T-helper 1 cell treated with Interleukin-12 subunit alpha and Interleukin-12 subunit beta and Interleukin-4 antibody, amounts not matched to agents 30 ng/mL and 1 ng/mL, for 36 hours (primary cell): ENCODE measurements at regions not wholly inside any gene's neighbourhood (a gene's known extent, or its start where the extent isn't known, plus 50 kb on each side); places are given as distances from the start of the nearest gene placed in this dataset.

Experiments used
- intact Hi-C: fragments of 100-400 bp; cut with micrococcal nuclease; formaldehyde crosslinking; loops from one replicate; pipeline ENCODE4 v1.15.1; 2024

- intact Hi-C loops: no loop called here
Observed at GRCh38 chr13:108360139-108360538, 90.6 kb downstream of the TNFSF13B start.

DNA sequence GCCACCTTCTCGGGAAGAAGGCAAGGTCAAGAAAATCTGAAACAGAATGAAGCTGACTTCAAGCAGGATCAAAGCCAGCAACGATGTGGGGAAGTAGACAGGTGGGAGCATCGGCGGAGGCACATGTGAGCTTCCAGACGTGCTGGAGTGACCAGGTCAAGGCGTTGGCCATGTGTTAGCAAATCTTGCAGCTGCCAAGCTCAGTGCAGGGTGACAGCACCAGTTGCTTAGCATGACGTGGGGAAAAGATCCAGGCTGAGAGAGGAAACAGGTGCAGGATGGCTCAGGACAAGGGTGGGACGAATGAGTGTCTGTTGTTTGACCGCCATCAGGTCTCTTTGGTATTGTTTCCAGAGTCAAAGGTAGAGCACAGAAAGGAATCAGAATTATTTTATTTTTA lies 92.3 kb downstream of the TNFSF13B start:
- intact Hi-C loops: no loop called here

DNA sequence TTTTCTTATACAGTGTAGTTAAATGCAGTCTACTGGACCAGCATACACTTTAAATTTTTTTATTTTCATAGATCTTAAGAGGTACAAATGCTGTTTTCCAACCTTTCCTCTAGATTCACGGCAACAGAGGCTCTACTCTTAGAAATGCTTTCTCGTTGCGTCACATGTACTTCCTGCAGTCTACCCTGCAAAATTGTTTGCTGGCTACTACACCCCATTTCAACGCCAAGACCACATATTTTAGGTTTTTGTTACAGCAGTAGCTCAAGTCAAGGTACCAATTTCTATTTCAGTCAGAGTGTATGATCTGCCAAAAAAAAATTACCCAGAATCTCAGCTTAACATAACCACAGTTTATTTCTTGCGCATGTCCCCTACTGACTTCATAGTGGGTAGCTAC lies 94.1 kb downstream of the TNFSF13B start:
- intact Hi-C loops: no loop called here

DNA sequence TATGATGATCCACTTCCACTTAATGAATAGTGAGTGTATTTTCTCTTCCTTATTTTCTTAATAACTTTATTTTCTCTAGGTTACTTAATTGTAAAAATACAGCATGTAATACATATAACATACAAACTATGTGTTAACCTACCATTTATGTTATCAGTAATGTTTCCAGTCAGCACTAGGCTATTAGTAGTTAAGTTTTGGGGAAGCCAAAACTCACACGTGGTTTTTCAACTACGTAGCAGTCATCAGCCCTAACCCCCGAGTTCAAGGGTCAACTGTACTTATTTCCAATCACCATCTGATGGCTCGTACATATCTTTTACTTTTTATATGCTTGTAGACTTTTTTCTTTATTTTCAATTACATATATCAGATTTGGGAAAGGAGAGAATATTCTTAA lies 95.7 kb downstream of the TNFSF13B start:
- intact Hi-C loops: no loop called here

DNA sequence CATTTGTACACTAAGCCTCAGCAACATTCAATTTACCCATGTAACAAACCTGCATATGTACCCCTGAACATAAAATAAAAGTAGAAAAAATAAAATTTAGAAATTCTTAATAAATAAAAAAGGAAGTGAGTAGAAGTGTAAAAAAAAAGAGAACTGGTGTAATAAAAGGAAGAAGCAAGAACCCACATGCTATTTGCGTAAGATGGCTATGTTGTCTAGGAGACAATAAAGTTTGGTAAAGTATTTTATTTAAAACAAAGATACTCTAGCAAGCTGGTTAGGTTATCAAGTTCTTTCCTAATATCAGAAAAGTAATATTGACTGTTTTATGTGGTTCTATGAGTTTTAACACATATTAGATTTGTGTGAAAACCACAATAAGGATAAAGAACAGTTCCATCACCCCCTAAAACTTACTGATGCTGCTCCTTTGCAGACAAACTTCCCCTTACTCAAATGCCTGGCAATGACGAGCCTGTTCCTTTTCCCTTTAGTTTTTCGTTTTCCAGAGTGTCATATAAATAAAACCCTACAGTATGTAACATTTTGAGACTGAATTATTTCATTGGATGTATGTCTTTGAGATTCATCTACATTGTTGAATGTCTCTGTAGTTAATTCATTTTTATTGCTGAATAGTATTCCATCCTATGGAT lies 98.9 kb downstream of the TNFSF13B start:
- intact Hi-C loops: no loop called here

DNA sequence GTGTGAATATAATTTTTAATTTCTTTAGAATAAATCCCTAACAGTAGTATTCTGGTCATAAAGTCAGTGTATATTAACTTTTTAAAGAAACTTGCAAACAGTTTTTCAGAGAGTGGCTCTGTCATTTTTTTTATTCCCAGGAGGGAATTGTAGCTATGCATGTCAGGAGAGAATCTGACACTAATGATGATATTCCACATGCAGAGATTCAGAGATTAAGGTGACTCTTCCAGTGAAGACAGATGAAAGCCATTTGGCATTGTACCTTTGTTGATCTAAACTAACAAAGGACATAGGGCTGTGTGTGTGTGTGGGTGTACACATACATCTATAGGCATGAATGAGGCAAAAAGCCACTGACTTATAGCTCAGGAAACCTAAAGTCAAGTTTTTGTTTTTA lies 99.9 kb downstream of the TNFSF13B start:
- intact Hi-C loops: no loop called here

GRCh38 chr13:108375034-108375433 lies 105.5 kb downstream of the TNFSF13B start:
- intact Hi-C loops: no loop called here

GRCh38 chr13:108375772-108376171 lies 106.3 kb downstream of the TNFSF13B start:
- intact Hi-C loops: no loop called here

DNA sequence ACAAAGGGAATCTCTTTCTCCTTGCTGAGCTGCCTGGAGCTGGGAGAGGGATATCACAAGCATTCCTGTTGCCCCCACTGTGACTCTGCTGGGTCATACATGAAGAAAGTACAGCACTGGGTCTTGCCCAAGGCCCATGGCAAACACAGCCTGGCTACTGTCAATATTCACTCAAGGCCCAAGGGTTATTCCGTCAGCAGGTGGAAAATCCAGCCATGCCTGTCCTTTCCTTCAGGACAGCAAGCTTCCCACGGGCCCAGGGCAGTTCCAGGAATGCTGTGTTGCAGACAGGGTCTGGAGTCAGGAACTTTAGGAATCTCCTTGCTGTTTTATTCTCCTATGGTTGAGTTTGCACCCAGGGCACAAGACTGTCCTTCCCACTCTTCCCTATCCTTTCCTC lies 106.8 kb downstream of the TNFSF13B start:
- intact Hi-C loops: no loop called here

DNA sequence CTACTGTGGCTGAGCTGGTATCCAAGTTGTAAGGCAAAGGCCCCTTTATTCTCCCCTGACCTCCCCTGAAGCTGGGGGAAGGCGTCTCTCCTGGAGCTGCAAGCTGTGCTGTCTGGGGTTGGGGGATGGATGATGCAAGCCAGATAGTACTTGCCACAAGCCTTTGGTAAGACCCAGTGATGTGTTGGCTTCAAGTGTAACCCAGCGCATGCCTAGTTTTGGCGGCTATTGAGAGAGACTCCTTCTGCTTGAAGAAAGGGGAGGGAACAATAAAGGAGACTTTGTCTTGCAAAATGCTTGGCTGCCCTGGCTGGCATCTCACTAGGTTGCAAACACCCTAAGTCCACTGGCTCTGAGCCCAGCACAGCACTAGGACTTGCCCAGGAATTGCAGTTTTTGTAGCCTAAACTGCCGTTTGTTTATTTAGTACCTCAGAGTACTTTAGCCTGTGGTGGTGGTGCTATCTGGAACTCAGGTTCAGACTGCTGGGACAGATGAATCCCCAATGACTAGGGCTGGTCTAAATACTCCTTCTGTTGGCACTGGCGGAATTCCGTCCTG lies 108.2 kb downstream of the TNFSF13B start:
- intact Hi-C loops: no loop called here

DNA sequence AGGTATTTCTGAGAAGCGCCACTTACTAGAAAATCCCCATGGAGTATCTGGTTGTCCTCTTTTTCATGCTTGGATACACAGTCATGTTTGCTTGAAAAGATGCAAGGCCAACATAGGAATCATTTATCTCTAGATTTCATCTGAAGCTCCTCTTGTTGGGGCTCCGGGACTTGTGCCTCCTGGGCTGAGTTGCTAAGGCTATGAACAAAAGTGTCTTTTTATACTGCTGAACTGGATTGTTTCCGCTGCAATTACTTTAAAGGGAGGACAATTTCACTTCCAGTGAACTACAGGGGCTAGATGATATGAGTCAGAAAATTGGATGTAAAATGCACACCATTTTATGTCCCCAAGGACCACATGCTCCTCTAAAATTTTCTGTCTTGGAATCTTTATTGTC lies 114.1 kb downstream of the TNFSF13B start:
- intact Hi-C loops: no loop called here

GRCh38 chr13:108387156-108387555 lies 117.6 kb downstream of the TNFSF13B start:
- intact Hi-C loops: no loop called here

DNA sequence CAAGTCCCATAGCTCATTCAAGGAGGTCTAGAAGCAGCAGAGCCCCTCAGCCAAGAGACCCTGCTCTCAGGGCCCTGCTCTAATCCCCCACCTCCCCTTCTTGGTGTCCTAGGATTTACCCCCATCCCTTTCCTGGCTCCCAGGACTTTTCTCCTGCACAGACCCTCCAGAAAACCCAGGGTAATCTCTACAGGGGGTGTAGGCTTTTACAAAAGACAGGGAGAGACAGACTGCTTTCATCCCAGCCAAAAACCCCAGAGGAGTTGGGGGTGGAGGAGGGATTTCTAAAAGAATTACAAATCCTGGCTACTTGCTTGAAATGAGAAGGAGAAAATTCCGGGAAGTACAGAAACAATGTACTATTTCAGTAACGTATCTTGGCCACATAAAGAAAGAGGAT lies 133.3 kb downstream of the TNFSF13B start:
- intact Hi-C loops: no loop called here

DNA sequence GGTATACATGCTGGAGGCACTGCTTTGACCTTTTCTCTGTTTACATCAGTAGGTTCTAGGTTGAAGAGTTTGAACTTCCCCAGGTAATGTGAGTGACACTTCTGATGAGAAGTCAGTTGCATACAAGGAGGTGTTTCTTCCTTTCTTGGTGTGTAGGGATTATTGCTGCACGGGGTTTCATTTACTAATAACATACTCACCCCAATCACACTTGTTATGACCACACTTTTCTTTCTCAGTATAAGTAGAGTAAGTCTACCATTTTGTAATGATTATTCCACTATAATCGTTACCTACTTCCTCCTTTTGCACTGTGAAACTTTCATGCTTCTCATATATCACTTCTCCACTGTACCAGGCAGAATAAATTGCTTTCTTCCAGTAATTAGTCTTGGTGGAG lies 138.0 kb downstream of the TNFSF13B start:
- intact Hi-C loops: no loop called here

GRCh38 chr13:108408672-108409071 lies 139.2 kb downstream of the TNFSF13B start:
- intact Hi-C loops: no loop called here

GRCh38 chr13:108409730-108410129 lies 140.2 kb downstream of the TNFSF13B start:
- intact Hi-C loops: no loop called here

DNA sequence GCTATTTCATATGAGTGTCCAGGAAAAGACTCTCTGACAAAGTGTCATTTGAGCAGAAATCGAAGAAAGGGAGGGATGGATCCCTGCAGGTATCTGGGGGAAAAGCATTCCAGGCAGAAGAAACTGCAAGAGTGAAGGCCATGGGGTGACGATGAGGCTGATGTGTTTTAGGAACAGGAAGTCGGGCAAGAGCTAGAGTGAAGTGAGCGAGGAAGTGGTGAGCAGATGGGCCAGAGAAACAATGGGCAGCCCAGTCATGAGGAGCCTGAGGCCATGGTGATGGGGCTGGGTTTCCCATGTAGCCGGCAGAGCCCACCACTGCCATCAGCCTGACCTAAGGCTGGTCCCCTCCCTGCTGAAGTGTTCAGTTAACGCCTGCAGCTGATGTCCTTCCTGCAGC lies 150.2 kb downstream of the TNFSF13B start:
- intact Hi-C loops: no loop called here

- intact Hi-C loops: no loop called here
Observed at GRCh38 chr13:108425056-108425455, 155.5 kb downstream of the TNFSF13B start.

DNA sequence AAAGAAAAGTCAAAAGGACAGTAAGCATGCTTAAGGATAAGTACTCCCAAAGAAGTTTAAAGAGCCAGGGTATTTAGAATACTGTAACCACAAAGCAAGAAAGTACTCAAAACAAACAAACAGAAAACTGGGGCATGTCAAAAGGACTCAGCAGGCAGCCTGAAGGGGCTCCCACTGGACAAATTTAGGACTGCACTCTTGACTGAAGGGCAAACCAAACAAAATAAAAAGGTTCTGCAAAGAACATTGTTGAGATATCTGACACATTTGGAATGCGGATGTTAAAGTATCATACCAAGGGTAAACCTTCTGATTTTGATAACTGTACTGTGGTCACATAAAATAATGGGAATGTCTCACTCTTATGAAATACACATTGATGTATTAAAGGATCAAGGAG lies 157.4 kb downstream of the TNFSF13B start:
- intact Hi-C loops: no loop called here

DNA sequence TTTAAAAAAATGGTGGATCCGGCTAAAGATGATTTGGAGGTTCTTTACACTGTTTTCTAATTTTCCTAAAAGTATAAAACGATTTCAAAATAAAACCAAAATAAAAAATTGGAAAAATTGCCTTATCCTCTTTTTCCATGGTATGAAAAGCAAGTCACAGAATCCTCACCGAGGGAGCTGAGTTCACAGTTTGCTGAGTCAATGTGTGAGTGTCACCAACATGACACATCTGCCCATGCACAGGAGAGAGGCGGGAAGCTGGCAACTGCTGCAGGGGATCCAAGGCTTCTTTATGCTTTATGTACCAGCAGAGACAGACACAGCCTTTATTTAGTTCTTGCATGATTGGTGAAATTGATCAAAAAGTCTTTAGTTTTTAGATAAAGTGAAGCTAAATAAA lies 157.8 kb downstream of the TNFSF13B start:
- intact Hi-C loops: no loop called here

GRCh38 chr13:108428691-108429090 lies 159.2 kb downstream of the TNFSF13B start:
- intact Hi-C loops: no loop called here

DNA sequence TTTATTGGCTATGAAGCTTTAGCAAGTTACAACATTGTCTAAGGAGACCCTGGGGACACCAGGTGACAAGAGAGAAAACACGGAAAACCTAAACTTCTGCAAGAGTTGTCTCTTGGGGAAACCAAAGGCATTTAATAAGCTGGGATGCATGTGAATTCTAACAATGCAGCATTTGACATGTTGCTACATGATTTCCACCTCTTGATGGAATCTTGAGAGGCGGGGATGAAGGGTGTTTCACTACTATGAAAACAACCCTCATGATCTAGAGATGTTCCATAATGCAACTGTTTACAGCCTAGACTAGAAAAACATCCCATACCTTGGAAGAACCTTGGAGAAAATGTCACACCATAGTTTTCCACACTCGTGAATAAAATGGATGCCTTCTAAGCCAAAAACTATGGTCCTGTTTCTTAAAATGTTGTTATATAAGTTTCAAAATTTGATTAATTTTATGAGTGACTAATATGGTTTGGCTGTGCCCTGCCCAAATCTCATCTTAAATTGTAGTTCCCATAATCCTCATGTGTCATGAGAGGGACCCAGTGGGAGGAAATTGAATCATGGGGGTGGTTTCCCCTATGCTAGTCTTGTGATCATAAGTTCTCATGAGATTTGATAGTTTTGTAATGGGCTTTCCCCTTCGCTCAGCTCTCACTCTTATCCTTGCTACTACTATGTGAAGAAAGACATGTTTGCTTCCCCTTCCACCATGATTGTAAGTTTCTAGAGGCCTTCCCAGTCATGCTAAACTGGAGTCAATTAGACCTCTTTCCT lies 164.6 kb downstream of the TNFSF13B start:
- intact Hi-C loops: no loop called here
